SK-N-SH treated with all-trans-retinoic acid at 6 μM for 48 hours (cell line): ENCODE measurements at regions not wholly inside any gene's neighbourhood (a gene's known extent, or its start where the extent isn't known, plus 50 kb on each side); places are given as distances from the start of the nearest gene placed in this dataset.

Experiments
- ATAC-seq: fragments of 200-7000 bp; cut with Tn5 transposase; 3 replicates; pipeline ENCODE4 v1.9.1; 2020; ENCODE audit warnings: mild to moderate bottlenecking, moderate library complexity
- ARNTL ChIP-seq: fragments of 450-650 bp; formaldehyde crosslinking; IDR thresholded peaks from 2 replicates; pipeline ENCODE4 v1.5.0; 2020; ENCODE audit warnings: low read depth, mild to moderate bottlenecking, moderate library complexity, borderline replicate concordance
- CSDC2 ChIP-seq: fragments of 250-450 bp; sonication (Bioruptor Pico); IDR thresholded peaks from 2 replicates; pipeline ENCODE4 v1.5.0; 2020; ENCODE audit warnings: mild to moderate bottlenecking, moderate library complexity
- ISL1 ChIP-seq: fragments of 250-450 bp; sonication (Bioruptor Pico); IDR thresholded peaks from 2 replicates; pipeline ENCODE4 v2.1.2; 2022; ENCODE audit warnings: mild to moderate bottlenecking, moderate library complexity
- OSR1 ChIP-seq: fragments of 250-450 bp; sonication (Bioruptor Pico); IDR thresholded peaks from 2 replicates; pipeline ENCODE4 v1.8.0; 2022; ENCODE audit warnings: moderate library complexity, mild to moderate bottlenecking, inconsistent platforms
- PPARA ChIP-seq: fragments of 250-450 bp; sonication (Bioruptor Pico); IDR thresholded peaks from 2 replicates; pipeline ENCODE4 v1.5.0; 2020; ENCODE audit warnings: mild to moderate bottlenecking, borderline replicate concordance
- RARB ChIP-seq: fragments of 250-450 bp; sonication (Bioruptor Pico); IDR thresholded peaks from 2 replicates; pipeline ENCODE4 v1.8.0; 2021; ENCODE audit warnings: mild to moderate bottlenecking, moderate library complexity
- SNAI2 ChIP-seq: fragments of 250-450 bp; sonication (Bioruptor Pico); IDR thresholded peaks from 2 replicates; pipeline ENCODE4 v1.5.0; 2020; ENCODE audit warnings: mild to moderate bottlenecking, moderate library complexity
- TCF4 ChIP-seq: fragments of 250-450 bp; sonication (Bioruptor Pico); IDR thresholded peaks from 2 replicates; pipeline ENCODE4 v1.8.0; 2021; ENCODE audit warnings: mild to moderate bottlenecking, moderate library complexity, borderline replicate concordance
- TOX ChIP-seq: fragments of 250-450 bp; sonication (Bioruptor Pico); IDR thresholded peaks from 2 replicates; pipeline ENCODE4 v1.8.0; 2021; ENCODE audit warnings: mild to moderate bottlenecking, moderate library complexity, borderline replicate concordance
- ZC3H10 ChIP-seq: fragments of 250-450 bp; sonication (Bioruptor Pico); IDR thresholded peaks from 2 replicates; pipeline ENCODE4 v1.5.1; 2021; ENCODE audit warnings: mild to moderate bottlenecking, moderate library complexity
- ZFP3 ChIP-seq: fragments of 250-450 bp; sonication (Bioruptor Pico); IDR thresholded peaks from 2 replicates; pipeline ENCODE4 v1.5.0; 2020; ENCODE audit warnings: mild to moderate bottlenecking, moderate library complexity
- ZNF565 ChIP-seq: fragments of 450-650 bp; formaldehyde crosslinking; conservative IDR thresholded peaks from 2 replicates; pipeline ENCODE4 v1.5.0; 2020; ENCODE audit warnings: low read depth, mild to moderate bottlenecking, moderate library complexity
- ZNF70 ChIP-seq: fragments of 450-650 bp; formaldehyde crosslinking; IDR thresholded peaks from 2 replicates; pipeline ENCODE4 v1.5.0; 2020; ENCODE audit warnings: mild to moderate bottlenecking, moderate library complexity
- ZNF8 ChIP-seq: fragments of 450-650 bp; formaldehyde crosslinking; IDR thresholded peaks from 2 replicates; pipeline ENCODE4 v1.5.0; 2020; ENCODE audit warnings: mild to moderate bottlenecking, moderate library complexity
- TF ChIP-seq, protein P1 (sequence below): fragments of 250-450 bp; sonication (Bioruptor Pico); IDR thresholded peaks from 2 replicates; pipeline ENCODE4 v1.5.1; 2020; ENCODE audit warnings: low read depth, mild to moderate bottlenecking, moderate library complexity
- TF ChIP-seq, protein P2 (sequence below): fragments of 250-450 bp; sonication (Bioruptor Pico); IDR thresholded peaks from 2 replicates; pipeline ENCODE4 v1.8.0; 2021; ENCODE audit warnings: low read depth, mild to moderate bottlenecking, moderate library complexity, borderline replicate concordance
- TF ChIP-seq, protein P3 (sequence below): fragments of 250-450 bp; sonication (Bioruptor Pico); IDR thresholded peaks from 2 replicates; pipeline ENCODE4 v1.5.1; 2021; ENCODE audit warnings: mild to moderate bottlenecking, moderate library complexity
- TF ChIP-seq, protein P4 (sequence below): fragments of 250-450 bp; sonication (Bioruptor Pico); IDR thresholded peaks from 2 replicates; pipeline ENCODE4 v1.8.0; 2020; ENCODE audit warnings: mild to moderate bottlenecking, moderate library complexity, borderline replicate concordance

DNA sequence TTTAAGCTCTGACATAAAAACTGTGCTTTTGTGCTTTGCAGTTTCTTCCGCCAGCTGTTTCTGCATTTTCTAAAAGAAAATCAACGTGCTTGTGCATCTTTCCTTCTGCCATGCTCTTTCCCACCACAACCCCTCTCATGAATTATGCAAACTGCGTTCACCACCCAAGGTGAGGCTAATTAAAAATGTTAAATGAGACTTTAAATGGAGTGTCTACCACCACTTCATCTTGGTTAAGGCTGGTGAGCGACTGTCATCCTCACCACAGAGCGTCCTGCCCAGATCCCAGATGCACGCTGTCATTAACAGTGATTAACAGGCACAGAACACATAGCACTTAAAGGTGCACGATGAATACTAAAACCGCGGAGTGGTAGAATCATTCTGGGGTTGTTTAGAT is 250.5 kb upstream of the RAB6C start:
- ATAC-seq: no peak
- TF ChIP-seq TOX (CRISPR knock-in tag) (no peak), TCF4 (CRISPR knock-in tag) (no peak), CSDC2 (CRISPR knock-in tag) (no peak), ZNF70 (no peak), SNAI2 (CRISPR knock-in tag) (no peak), ZFP3 (CRISPR knock-in tag) (no peak), ZNF8 (no peak), OSR1 (CRISPR knock-in tag) (no peak), ZNF565 (CRISPR knock-in tag) (no peak), RARB (CRISPR knock-in tag) (no peak)
- TF ChIP-seq, protein P1, sequence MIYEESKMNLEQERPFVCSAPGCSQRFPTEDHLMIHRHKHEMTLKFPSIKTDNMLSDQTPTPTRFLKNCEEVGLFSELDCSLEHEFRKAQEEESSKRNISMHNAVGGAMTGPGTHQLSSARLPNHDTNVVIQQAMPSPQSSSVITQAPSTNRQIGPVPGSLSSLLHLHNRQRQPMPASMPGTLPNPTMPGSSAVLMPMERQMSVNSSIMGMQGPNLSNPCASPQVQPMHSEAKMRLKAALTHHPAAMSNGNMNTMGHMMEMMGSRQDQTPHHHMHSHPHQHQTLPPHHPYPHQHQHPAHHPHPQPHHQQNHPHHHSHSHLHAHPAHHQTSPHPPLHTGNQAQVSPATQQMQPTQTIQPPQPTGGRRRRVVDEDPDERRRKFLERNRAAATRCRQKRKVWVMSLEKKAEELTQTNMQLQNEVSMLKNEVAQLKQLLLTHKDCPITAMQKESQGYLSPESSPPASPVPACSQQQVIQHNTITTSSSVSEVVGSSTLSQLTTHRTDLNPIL (CRISPR knock-in tag): no peak
- TF ChIP-seq, protein P2, sequence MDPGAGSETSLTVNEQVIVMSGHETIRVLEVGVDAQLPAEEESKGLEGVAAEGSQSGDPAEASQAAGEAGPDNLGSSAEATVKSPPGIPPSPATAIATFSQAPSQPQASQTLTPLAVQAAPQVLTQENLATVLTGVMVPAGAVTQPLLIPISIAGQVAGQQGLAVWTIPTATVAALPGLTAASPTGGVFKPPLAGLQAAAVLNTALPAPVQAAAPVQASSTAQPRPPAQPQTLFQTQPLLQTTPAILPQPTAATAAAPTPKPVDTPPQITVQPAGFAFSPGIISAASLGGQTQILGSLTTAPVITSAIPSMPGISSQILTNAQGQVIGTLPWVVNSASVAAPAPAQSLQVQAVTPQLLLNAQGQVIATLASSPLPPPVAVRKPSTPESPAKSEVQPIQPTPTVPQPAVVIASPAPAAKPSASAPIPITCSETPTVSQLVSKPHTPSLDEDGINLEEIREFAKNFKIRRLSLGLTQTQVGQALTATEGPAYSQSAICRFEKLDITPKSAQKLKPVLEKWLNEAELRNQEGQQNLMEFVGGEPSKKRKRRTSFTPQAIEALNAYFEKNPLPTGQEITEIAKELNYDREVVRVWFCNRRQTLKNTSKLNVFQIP (CRISPR knock-in tag): no peak
- TF ChIP-seq, protein P3, sequence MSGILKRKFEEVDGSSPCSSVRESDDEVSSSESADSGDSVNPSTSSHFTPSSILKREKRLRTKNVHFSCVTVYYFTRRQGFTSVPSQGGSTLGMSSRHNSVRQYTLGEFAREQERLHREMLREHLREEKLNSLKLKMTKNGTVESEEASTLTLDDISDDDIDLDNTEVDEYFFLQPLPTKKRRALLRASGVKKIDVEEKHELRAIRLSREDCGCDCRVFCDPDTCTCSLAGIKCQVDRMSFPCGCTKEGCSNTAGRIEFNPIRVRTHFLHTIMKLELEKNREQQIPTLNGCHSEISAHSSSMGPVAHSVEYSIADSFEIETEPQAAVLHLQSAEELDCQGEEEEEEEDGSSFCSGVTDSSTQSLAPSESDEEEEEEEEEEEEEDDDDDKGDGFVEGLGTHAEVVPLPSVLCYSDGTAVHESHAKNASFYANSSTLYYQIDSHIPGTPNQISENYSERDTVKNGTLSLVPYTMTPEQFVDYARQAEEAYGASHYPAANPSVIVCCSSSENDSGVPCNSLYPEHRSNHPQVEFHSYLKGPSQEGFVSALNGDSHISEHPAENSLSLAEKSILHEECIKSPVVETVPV (CRISPR knock-in tag): no peak
- TF ChIP-seq, all 23 proteins: peak for 0

DNA sequence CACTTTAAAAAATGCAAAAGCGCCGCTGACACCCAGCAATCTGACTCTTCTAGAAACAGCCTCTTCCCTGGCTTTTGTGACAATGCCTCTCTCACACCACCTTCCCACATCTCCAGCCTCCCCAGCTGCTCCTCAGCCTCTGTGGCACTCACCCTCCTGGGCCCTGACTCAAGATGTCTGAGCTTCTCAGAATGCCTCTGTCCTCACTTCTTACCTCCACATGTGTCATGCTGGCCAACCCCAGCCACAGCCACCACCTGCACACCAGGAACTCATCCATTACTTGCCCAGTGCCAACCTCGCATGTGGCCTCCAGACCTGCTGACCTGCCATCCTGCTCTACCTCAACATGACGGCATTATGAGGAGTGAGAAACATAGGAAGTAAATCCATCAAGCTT is 249.8 kb upstream of the RAB6C start:
- ATAC-seq: no peak

DNA sequence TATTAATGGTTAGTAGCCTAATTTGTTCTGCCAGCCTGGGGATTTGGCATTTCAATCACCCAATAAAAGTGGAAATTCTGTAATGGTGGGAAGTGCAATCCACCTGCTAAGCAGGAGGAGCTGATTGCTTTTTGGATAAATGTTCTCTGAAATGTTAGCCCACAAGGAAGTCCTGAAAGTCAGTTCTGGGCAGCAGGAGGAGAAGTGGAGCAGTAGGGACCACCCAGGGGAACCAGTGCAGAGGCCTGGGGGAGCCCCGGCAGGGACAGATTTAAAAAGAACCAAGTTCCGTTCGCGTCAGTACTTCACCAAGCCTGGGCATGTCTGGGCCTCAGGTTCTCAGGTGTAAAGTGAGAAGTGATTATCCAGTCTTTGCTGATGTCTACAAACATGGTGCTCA is 248.5 kb upstream of the RAB6C start:
- ATAC-seq: no peak
- TF ChIP-seq ZC3H10 (no peak), TCF4 (CRISPR knock-in tag) (no peak), PPARA (CRISPR knock-in tag) (no peak), ARNTL (no peak), ISL1 (CRISPR knock-in tag) (no peak), ZNF70 (no peak), ZFP3 (CRISPR knock-in tag) (no peak), OSR1 (CRISPR knock-in tag) (no peak)
- TF ChIP-seq, protein P2 (CRISPR knock-in tag): no peak
- TF ChIP-seq, protein P1 (CRISPR knock-in tag): no peak
- TF ChIP-seq, protein P4, sequence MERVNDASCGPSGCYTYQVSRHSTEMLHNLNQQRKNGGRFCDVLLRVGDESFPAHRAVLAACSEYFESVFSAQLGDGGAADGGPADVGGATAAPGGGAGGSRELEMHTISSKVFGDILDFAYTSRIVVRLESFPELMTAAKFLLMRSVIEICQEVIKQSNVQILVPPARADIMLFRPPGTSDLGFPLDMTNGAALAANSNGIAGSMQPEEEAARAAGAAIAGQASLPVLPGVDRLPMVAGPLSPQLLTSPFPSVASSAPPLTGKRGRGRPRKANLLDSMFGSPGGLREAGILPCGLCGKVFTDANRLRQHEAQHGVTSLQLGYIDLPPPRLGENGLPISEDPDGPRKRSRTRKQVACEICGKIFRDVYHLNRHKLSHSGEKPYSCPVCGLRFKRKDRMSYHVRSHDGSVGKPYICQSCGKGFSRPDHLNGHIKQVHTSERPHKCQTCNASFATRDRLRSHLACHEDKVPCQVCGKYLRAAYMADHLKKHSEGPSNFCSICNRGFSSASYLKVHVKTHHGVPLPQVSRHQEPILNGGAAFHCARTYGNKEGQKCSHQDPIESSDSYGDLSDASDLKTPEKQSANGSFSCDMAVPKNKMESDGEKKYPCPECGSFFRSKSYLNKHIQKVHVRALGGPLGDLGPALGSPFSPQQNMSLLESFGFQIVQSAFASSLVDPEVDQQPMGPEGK (CRISPR knock-in tag): no peak
- TF ChIP-seq, protein P3 (CRISPR knock-in tag): no peak
- TF ChIP-seq, all 23 proteins: peak for 0

More for the DNA sequence above, 249.8 kb upstream of the RAB6C start:
- TF ChIP-seq, protein P1 (CRISPR knock-in tag): no peak
